ENCODE measurements at regions not wholly inside any gene's neighbourhood (a gene's known extent, or its start where the extent isn't known, plus 50 kb on each side); places are given as distances from the start of the nearest gene placed in this dataset.

DNA sequence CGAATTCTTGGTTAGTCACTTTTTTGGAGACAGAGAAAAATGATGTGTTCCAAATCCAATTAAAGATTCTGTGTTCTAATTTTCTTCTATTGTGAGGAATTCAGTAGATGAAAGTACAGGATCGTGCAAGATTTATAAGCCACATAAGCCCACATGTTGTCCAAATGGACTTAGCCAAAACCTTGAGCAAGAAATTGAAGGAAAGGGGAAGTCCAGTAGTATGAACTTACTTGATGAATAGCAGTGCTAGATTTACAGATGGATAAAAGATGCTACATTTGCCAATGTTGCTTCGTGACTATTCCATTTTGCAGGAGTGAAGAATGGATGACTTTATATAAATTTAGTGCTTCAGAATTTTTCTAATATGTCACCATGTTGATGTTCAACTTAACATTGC lies 120.0 kb upstream of the ATP11B start:
- WGBS (ENCODE audit: insufficient coverage, insufficient read length), result no CpG with 5 or more reads among the region's 3 CpGs
- no peaks in the 10 kb centered on the region for H3K36me3 ChIP-seq (ENCODE audit: control insufficient read depth, insufficient read depth, low read length)
- no peak overlapping the region for H3K27ac ChIP-seq (ENCODE audit: low read length)
- H3K27me3 ChIP-seq (ENCODE audit: control insufficient read depth, insufficient read depth, low read length), result no peaks in the 10 kb centered on the region
- H3K9me3 ChIP-seq (ENCODE audit: control insufficient read depth, insufficient read depth, low read length), result no peaks in the 10 kb centered on the region
- H3K4me3 ChIP-seq (ENCODE audit: low read length), result no peak overlapping the region
- no peaks in the 10 kb centered on the region for H3K4me1 ChIP-seq (ENCODE audit: control insufficient read depth, insufficient read depth, low read length)
- DNase-seq (ENCODE audit: low read depth, low spot score), result no peak

DNA sequence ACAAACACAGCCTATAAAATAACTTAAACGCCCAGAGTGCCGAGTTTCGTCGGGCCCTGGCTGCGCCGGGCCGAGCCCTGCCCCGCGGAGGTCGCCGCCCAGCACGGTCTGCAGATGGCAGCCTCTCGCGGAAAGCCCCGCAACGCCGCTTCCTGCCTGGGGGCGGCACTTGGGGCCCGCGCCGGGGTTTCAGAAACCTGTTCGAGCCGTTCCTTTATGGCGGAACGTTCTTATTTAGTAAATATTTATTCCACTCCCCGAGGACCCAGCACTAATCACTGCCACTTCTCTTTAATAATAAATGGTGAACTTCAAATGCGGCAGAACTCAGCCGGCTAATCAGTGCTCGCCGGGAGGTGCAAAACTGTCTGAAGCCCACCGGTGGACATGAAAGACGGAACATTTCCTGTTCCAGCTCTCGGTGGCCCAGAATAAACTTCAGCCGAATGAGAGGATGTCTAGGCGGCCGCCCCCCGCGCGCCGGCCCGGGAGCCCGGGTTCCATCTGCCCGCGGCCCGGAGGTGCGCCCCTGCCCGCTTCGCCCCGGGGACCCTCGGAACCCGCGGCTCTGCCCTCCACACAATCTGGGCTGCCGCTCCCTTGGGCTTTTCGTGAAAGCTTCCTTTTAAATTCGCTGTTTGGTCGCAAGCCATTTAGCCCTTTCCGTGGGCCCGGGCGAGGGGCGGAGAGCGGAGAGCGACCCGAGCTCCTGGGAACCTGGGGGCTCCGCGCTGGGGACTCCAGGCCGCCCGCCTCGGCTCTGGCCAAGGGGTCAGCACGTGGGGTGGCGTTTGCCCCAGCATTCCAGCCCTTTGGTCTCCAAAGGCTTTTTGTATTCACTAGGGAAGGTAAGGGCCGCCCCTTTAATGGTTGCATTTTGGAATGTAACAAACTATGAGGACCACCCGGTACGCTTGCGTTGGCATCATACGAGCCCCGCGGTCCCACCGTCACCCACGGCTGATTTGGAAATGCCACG lies 110.8 kb upstream of the ATP11B start:
- Histone ChIP-seq H3K9me3 (ENCODE audit: control insufficient read depth, insufficient read depth, low read length) (no peaks in the 10 kb centered on the region), H3K4me1 (ENCODE audit: control insufficient read depth, insufficient read depth, low read length) (no peaks in the 10 kb centered on the region), H3K27ac (ENCODE audit: low read length) (no peak overlapping the region), H3K36me3 (ENCODE audit: control insufficient read depth, insufficient read depth, low read length) (no peaks in the 10 kb centered on the region), H3K27me3 (ENCODE audit: control insufficient read depth, insufficient read depth, low read length) (no peaks in the 10 kb centered on the region), H3K4me3 (ENCODE audit: low read length) (peak overlapping the region; percentile 42; the same call in 1 of the 2 replicates)
- DNase-seq (ENCODE audit: low read depth, low spot score), result no peak
- no CpG with 5 or more reads among the region's 80 CpGs for WGBS (ENCODE audit: insufficient coverage, insufficient read length)

DNA sequence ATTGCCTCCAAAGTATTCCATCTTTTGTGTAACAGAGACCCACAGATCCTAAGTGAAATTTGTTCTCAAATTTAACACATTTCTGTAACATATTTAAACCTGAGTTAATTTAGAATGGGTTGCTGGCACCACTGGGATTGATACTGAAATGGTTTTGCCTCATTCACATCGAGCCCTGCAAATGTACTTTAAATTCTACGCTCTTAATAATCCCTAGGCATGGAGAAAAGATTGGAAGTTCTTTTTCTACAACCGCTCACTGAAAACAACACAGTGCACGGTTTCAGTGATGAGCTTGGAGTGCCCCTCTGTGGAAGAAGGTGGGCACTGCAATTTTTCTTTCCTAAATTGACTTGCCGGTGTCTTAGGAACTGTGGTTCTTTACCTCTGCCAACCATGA lies 109.9 kb upstream of the ATP11B start:
- no peak overlapping the region for H3K4me3 ChIP-seq (ENCODE audit: low read length)
- no CpG with 5 or more reads among the region's 5 CpGs for WGBS (ENCODE audit: insufficient coverage, insufficient read length)

DNA sequence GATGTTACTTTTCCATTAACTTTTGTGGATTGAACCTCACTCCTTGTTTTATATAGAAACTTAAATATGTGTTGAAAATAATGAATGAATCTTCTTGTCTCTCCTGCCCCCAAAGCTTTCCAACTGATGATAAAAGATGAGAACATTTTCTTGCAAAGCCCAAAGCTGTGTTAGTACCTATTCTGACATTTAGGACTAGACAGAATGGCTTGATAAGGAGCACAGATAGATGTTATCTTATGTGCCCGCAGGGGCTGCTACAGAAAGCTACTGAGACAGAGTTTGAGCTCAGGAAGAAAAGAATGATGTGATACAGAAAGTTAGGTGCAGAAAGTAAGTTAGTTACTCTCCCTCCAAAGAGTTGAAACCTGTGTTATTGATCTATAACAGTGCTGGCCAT lies 109.4 kb upstream of the ATP11B start:
- no CpG with 5 or more reads among the region's 1 CpG for WGBS (ENCODE audit: insufficient coverage, insufficient read length)
- no peak for DNase-seq (ENCODE audit: low read depth, low spot score)
- H3K4me3 ChIP-seq (ENCODE audit: low read length), result no peak overlapping the region
- H3K27ac ChIP-seq (ENCODE audit: low read length), result no peak overlapping the region
- H3K27me3 ChIP-seq (ENCODE audit: control insufficient read depth, insufficient read depth, low read length), result no peaks in the 10 kb centered on the region
- no peaks in the 10 kb centered on the region for H3K36me3 ChIP-seq (ENCODE audit: control insufficient read depth, insufficient read depth, low read length)
- H3K9me3 ChIP-seq (ENCODE audit: control insufficient read depth, insufficient read depth, low read length), result no peaks in the 10 kb centered on the region
- H3K4me1 ChIP-seq (ENCODE audit: control insufficient read depth, insufficient read depth, low read length), result no peaks in the 10 kb centered on the region

More for the DNA sequence above, 109.9 kb upstream of the ATP11B start:
- DNase-seq (ENCODE audit: low read depth, low spot score), result peak; percentile 37
- Histone ChIP-seq H3K36me3 (ENCODE audit: control insufficient read depth, insufficient read depth, low read length) (no peaks in the 10 kb centered on the region), H3K27ac (ENCODE audit: low read length) (no peak overlapping the region), H3K27me3 (ENCODE audit: control insufficient read depth, insufficient read depth, low read length) (no peaks in the 10 kb centered on the region), H3K4me1 (ENCODE audit: control insufficient read depth, insufficient read depth, low read length) (no peaks in the 10 kb centered on the region), H3K9me3 (ENCODE audit: control insufficient read depth, insufficient read depth, low read length) (no peaks in the 10 kb centered on the region)

DNA sequence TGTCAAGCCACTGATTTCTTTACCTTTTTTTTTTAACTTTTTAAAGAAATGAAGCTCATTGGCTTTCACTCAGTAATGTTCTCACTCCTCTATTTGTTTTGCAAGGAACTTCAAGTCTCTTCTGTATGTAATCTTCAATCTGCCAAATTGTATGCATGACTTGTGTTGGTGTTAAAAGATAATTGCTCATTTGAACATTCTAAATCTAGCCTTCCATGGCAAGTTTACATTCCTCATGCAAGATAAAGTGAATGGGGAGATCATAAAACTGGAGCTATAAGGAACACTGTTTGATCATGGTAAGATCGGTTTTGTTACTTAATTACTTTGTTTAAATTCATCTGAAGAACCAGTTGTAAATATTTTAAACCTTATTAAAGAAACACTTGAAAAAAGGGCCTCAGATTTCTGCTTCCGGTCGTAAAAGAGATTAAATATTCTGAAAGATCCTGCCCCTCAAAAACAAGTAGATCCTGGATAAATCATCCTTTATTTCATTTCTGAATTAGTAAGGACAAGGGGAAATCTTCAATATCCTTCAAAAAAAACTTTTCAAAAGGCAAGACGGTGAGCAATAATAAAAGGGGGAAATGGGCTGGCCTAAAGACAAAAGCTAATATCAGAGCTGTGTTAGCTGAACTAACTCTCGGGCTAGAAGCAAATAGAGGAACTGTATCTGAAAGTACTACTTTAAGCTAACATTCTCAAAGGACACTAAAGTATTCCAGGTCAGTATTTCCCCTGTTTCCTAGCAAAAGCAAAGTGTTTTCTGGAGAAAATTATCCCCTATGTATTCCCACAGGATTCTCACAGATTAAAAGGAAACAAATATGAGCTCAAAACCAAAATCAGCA lies 107.0 kb upstream of the ATP11B start:
- Histone ChIP-seq H3K9me3 (ENCODE audit: control insufficient read depth, insufficient read depth, low read length) (no peaks in the 10 kb centered on the region), H3K4me1 (ENCODE audit: control insufficient read depth, insufficient read depth, low read length) (no peaks in the 10 kb centered on the region), H3K36me3 (ENCODE audit: control insufficient read depth, insufficient read depth, low read length) (no peaks in the 10 kb centered on the region), H3K27me3 (ENCODE audit: control insufficient read depth, insufficient read depth, low read length) (no peaks in the 10 kb centered on the region), H3K27ac (ENCODE audit: low read length) (no peak overlapping the region), H3K4me3 (ENCODE audit: low read length) (no peak overlapping the region)
- WGBS (ENCODE audit: insufficient coverage, insufficient read length), result no CpG with 5 or more reads among the region's 5 CpGs
- DNase-seq (ENCODE audit: low read depth, low spot score), result no peak

DNA sequence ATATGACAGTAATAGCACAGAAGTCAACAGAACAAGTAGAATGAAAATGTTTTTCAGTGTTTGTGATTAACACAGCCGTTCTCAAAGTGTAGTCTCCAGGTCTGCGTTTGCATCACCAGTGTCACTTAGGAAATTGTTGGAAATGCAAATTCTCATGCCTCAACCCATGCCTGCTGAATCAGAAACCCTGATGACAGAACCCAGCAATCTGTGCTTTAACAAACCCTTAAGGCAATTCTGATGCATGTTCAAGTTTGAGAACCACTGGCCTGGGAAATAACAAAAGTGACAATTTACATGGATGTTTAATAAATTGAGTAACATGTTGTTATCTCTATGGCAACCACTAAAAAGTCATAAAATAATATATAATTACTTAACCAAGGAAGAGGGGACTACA lies 103.1 kb upstream of the ATP11B start:
- H3K27me3 ChIP-seq (ENCODE audit: control insufficient read depth, insufficient read depth, low read length), result no peaks in the 10 kb centered on the region
- H3K27ac ChIP-seq (ENCODE audit: low read length), result no peak overlapping the region
- DNase-seq (ENCODE audit: low read depth, low spot score), result no peak
- no peaks in the 10 kb centered on the region for H3K36me3 ChIP-seq (ENCODE audit: control insufficient read depth, insufficient read depth, low read length)
- H3K9me3 ChIP-seq (ENCODE audit: control insufficient read depth, insufficient read depth, low read length), result no peaks in the 10 kb centered on the region
- no peak overlapping the region for H3K4me3 ChIP-seq (ENCODE audit: low read length)
- no CpG with 5 or more reads among the region's 2 CpGs for WGBS (ENCODE audit: insufficient coverage, insufficient read length)
- no peaks in the 10 kb centered on the region for H3K4me1 ChIP-seq (ENCODE audit: control insufficient read depth, insufficient read depth, low read length)

DNA sequence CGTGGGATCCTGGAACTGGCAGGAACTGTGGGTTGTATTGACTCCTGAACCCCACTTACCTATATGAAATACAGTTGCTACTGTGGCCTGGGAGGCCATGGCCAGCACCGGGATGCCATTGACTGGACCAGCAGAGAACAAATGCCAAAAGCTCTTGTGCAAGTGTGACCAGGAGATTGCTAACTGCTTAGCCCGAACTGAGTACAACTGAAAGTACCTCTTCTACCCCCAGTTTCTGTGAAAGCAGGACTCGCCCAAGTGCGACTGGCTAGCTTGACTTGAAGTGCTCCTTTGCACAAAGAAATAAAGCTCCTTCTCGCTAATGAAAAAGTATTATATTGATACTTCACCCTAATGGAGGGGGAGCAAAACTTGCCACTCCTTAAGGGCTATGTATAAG lies 101.3 kb upstream of the ATP11B start:
- Histone ChIP-seq H3K4me3 (ENCODE audit: low read length) (no peak overlapping the region), H3K4me1 (ENCODE audit: control insufficient read depth, insufficient read depth, low read length) (no peaks in the 10 kb centered on the region), H3K9me3 (ENCODE audit: control insufficient read depth, insufficient read depth, low read length) (no peaks in the 10 kb centered on the region), H3K27ac (ENCODE audit: low read length) (no peak overlapping the region), H3K36me3 (ENCODE audit: control insufficient read depth, insufficient read depth, low read length) (no peaks in the 10 kb centered on the region), H3K27me3 (ENCODE audit: control insufficient read depth, insufficient read depth, low read length) (no peaks in the 10 kb centered on the region)
- no CpG with 5 or more reads among the region's 6 CpGs for WGBS (ENCODE audit: insufficient coverage, insufficient read length)
- DNase-seq (ENCODE audit: low read depth, low spot score), result no peak

DNA sequence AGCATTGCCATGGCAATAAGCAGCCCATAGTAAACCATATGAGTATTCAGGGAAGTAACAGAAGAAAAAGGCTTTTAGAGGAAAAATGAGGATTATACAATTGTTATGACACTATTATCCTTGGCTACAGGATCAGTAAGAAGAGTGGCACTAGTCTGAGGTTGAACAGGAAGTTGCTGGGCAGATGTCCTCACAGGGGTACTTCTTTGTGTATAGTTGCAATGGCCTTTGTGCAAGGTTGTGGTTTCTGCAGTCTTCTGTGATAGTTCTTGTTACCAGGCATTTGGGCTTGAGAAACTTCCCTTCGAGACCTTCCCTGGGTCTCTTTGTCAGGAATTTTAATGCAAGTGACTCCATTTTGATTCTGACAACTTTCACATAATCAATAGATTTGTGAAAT lies 100.6 kb upstream of the ATP11B start:
- DNase-seq (ENCODE audit: low read depth, low spot score), result no peak
- WGBS (ENCODE audit: insufficient coverage, insufficient read length), result no CpG with 5 or more reads among the region's 1 CpG
- no peaks in the 10 kb centered on the region for H3K36me3 ChIP-seq (ENCODE audit: control insufficient read depth, insufficient read depth, low read length)
- no peak overlapping the region for H3K27ac ChIP-seq (ENCODE audit: low read length)
- H3K9me3 ChIP-seq (ENCODE audit: control insufficient read depth, insufficient read depth, low read length), result no peaks in the 10 kb centered on the region
- no peaks in the 10 kb centered on the region for H3K27me3 ChIP-seq (ENCODE audit: control insufficient read depth, insufficient read depth, low read length)
- H3K4me1 ChIP-seq (ENCODE audit: control insufficient read depth, insufficient read depth, low read length), result no peaks in the 10 kb centered on the region
- H3K4me3 ChIP-seq (ENCODE audit: low read length), result no peak overlapping the region

DNA sequence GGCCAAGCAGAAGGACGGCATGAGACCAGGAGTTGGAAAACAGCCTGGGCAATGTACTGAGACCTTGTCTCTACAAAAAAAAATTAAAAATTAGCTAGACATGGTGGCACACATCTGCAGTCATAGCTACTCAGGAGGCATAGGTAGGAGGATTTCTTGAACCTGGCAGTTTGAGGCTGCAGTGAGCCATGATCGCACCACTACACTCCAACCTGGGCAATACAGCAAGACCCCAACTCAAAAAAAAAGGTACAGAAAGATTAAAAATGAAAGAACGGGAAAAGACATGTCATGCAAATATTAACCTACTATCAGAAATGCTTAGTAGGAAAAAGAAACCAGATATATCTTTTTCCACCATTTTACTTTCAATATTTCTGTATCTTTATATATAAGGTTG lies 99.6 kb upstream of the ATP11B start:
- DNase-seq (ENCODE audit: low read depth, low spot score), result no peak
- no peaks in the 10 kb centered on the region for H3K36me3 ChIP-seq (ENCODE audit: control insufficient read depth, insufficient read depth, low read length)
- no peak overlapping the region for H3K4me3 ChIP-seq (ENCODE audit: low read length)
- whole genome bisulfite sequencing (ENCODE audit: insufficient coverage, insufficient read length), result no CpG with 5 or more reads among the region's 3 CpGs
- H3K27me3 ChIP-seq (ENCODE audit: control insufficient read depth, insufficient read depth, low read length), result no peaks in the 10 kb centered on the region
- no peaks in the 10 kb centered on the region for H3K4me1 ChIP-seq (ENCODE audit: control insufficient read depth, insufficient read depth, low read length)
- no peak overlapping the region for H3K27ac ChIP-seq (ENCODE audit: low read length)
- no peaks in the 10 kb centered on the region for H3K9me3 ChIP-seq (ENCODE audit: control insufficient read depth, insufficient read depth, low read length)

DNA sequence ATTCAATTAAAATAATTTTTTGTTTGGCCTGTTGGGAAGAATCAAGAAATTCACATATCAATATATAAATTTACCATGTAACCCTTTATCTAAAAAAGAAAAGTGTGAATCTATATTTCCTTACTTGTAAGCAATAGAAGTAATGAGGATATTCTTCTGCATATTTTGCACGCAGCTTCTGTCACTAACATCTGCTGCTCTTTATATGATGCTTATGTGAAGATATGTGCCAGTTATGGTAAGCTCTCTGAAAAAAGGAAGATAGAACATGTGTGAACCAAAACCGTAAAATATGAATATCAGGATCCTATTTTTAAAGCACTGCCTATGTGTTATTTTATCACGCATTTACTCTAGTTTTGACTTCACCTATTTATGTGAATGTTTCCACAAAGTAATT lies 96.4 kb upstream of the ATP11B start:
- Histone ChIP-seq H3K4me1 (ENCODE audit: control insufficient read depth, insufficient read depth, low read length) (no peaks in the 10 kb centered on the region), H3K27me3 (ENCODE audit: control insufficient read depth, insufficient read depth, low read length) (no peaks in the 10 kb centered on the region), H3K9me3 (ENCODE audit: control insufficient read depth, insufficient read depth, low read length) (no peaks in the 10 kb centered on the region), H3K36me3 (ENCODE audit: control insufficient read depth, insufficient read depth, low read length) (no peaks in the 10 kb centered on the region), H3K4me3 (ENCODE audit: low read length) (no peak overlapping the region), H3K27ac (ENCODE audit: low read length) (no peak overlapping the region)
- DNase-seq (ENCODE audit: low read depth, low spot score), result no peak
- WGBS (ENCODE audit: insufficient coverage, insufficient read length), result no CpG with 5 or more reads among the region's 3 CpGs

Data from iPS DF 6.9 (cell line).